ENCODE measurements at regions not wholly inside any gene's neighbourhood (a gene's known extent, or its start where the extent isn't known, plus 50 kb on each side); places are given as distances from the start of the nearest gene placed in this dataset.

GRCh38 chr7:26434974-26435373, 143.3 kb downstream of the SNX10 start:
- TF ChIP-seq CTCF (IDR thresholded peaks at IDR 0.05; ENCODE audit: low read depth, low read length, missing input control): no peak
- no peak for TF ChIP-seq GABPA (IDR thresholded peaks at IDR 0.05 in 1 of 2, conservative IDR thresholded peaks at IDR 0.05 in 1 of 2)
- TF ChIP-seq REST (IDR thresholded peaks at IDR 0.05): no peak
- no peak for TF ChIP-seq MAX (IDR thresholded peaks at IDR 0.05)
- no peak for TF ChIP-seq RAD21 (IDR thresholded peaks at IDR 0.05)
- no peak for TF ChIP-seq ATF3 (IDR thresholded peaks at IDR 0.05)
